ENCODE measurements at regions not wholly inside any gene's neighbourhood (a gene's known extent, or its start where the extent isn't known, plus 50 kb on each side); places are given as distances from the start of the nearest gene placed in this dataset.

DNA sequence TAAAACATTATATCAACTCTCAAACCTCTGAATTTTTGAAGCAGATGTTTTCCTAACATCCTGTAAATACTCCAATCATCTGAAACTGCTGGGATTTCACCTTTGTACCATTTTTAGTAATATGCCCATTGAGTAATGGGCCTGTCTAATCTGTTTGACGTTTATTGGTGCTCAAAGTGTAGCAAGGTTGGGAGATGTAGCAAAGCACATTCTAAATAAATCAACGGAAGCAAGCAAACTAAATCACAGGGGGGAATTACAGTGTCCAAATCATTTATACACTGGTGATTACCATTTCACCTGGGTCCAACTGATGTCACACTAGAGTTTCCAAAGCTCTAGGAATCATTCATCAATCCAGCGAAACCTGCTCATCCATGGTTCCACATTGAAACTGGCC, 518.7 kb upstream of the TBL1XR1 start:
- TF ChIP-seq POLR2A (IDR thresholded peaks at IDR 0.05) = no peak
- TF ChIP-seq, protein P1, sequence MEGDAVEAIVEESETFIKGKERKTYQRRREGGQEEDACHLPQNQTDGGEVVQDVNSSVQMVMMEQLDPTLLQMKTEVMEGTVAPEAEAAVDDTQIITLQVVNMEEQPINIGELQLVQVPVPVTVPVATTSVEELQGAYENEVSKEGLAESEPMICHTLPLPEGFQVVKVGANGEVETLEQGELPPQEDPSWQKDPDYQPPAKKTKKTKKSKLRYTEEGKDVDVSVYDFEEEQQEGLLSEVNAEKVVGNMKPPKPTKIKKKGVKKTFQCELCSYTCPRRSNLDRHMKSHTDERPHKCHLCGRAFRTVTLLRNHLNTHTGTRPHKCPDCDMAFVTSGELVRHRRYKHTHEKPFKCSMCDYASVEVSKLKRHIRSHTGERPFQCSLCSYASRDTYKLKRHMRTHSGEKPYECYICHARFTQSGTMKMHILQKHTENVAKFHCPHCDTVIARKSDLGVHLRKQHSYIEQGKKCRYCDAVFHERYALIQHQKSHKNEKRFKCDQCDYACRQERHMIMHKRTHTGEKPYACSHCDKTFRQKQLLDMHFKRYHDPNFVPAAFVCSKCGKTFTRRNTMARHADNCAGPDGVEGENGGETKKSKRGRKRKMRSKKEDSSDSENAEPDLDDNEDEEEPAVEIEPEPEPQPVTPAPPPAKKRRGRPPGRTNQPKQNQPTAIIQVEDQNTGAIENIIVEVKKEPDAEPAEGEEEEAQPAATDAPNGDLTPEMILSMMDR (IDR thresholded peaks at IDR 0.05) = no peak

Measured in thyroid gland (tissue), 4 donors.